ENCODE measurements at regions not wholly inside any gene's neighbourhood (a gene's known extent, or its start where the extent isn't known, plus 50 kb on each side); places are given as distances from the start of the nearest gene placed in this dataset.

DNA sequence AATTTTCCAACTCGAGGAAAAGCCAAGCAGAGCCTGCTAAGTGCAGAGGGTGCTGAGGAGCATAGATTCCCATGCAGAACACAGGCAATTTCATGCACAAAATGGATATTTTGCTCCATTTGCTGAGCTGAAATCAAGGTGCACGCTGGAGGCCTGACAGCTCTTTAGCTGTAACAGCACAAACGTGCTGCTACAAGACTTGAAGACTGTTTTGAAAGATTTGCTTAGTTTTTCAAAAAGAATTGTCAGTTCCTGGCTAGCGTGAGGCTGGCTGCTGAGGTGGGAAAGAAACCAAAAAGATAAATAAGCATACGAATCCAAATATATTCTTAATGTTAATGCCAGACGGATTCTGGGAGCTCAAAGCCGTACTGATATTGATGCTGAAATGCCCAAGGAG is 309.0 kb upstream of the MAF start:
- no peaks in the 10 kb centered on the region for H3K9me3 ChIP-seq (replicated peaks; ENCODE audit: control insufficient read depth, insufficient read depth, low read length)
- no peak overlapping the region for H3K4me2 ChIP-seq (ENCODE audit: insufficient read depth, low read length)
- dilution Hi-C loops (cut with MboI; ENCODE audit: extremely low pct_ligation_motif_present, low sequenced_read_pairs), result no loop called here
- no peaks in the 10 kb centered on the region for H3K27me3 ChIP-seq (ENCODE audit: control insufficient read depth in 2 of 2, insufficient read depth in 2 of 2, low read length in 2 of 2)
- H2AFZ ChIP-seq (ENCODE audit: low read depth, low read length), result no peak overlapping the region
- H3K27ac ChIP-seq (ENCODE audit: insufficient read depth, low read depth, low read length), result no peak overlapping the region
- no peaks in the 10 kb centered on the region for H3K4me1 ChIP-seq (ENCODE audit: control insufficient read depth, extremely low read depth, insufficient read depth, low read length)
- H3K9ac ChIP-seq (replicated peaks; ENCODE audit: extremely low read depth, insufficient read depth, low read length), result no peak overlapping the region
- H4K20me1 ChIP-seq (replicated peaks; ENCODE audit: control insufficient read depth, extremely low read depth, insufficient read depth, low read length), result no peaks in the 10 kb centered on the region
- TF ChIP-seq, protein P1, sequence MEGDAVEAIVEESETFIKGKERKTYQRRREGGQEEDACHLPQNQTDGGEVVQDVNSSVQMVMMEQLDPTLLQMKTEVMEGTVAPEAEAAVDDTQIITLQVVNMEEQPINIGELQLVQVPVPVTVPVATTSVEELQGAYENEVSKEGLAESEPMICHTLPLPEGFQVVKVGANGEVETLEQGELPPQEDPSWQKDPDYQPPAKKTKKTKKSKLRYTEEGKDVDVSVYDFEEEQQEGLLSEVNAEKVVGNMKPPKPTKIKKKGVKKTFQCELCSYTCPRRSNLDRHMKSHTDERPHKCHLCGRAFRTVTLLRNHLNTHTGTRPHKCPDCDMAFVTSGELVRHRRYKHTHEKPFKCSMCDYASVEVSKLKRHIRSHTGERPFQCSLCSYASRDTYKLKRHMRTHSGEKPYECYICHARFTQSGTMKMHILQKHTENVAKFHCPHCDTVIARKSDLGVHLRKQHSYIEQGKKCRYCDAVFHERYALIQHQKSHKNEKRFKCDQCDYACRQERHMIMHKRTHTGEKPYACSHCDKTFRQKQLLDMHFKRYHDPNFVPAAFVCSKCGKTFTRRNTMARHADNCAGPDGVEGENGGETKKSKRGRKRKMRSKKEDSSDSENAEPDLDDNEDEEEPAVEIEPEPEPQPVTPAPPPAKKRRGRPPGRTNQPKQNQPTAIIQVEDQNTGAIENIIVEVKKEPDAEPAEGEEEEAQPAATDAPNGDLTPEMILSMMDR (IDR thresholded peaks at IDR 0.05; ENCODE audit: extremely low read depth in 1 of 2, insufficient read depth in 1 of 2, low read depth in 1 of 2, low read length in 2 of 2), result no peak
- TF ChIP-seq MYC (IDR thresholded peaks at IDR 0.05; ENCODE audit: low read depth, low read length) (no peak), JUN (IDR thresholded peaks at IDR 0.05; ENCODE audit: borderline replicate concordance, insufficient read depth, insufficient read length, low read depth) (no peak), FOS (IDR thresholded peaks at IDR 0.05; ENCODE audit: borderline replicate concordance, insufficient read depth, low read length) (no peak), POLR2AphosphoS5 (IDR thresholded peaks at IDR 0.05; ENCODE audit: insufficient read depth, low read depth, low read length) (no peak), POLR2A (IDR thresholded peaks at IDR 0.05; ENCODE audit: low read depth, low read length) (no peak), EZH2 (IDR thresholded peaks at IDR 0.05; ENCODE audit: borderline replicate concordance, low read depth, low read length, severe bottlenecking) (no peak), GATA2 (IDR thresholded peaks at IDR 0.05; ENCODE audit: insufficient read depth, insufficient read length, low read depth, low read length) (no peak)
- TF ChIP-seq, protein P2, sequence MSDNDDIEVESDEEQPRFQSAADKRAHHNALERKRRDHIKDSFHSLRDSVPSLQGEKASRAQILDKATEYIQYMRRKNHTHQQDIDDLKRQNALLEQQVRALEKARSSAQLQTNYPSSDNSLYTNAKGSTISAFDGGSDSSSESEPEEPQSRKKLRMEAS (IDR thresholded peaks at IDR 0.05; ENCODE audit: insufficient read depth, insufficient read length), result no peak
- FAIRE-seq (no peak), DNase-seq (ENCODE audit: low read depth, low spot score) (no peak)
- H3K79me2 ChIP-seq (ENCODE audit: control insufficient read depth, insufficient read depth, low read length), result no peaks in the 10 kb centered on the region
- no TSS peak for BruUV-seq (replicated peaks)
- no peak overlapping the region for H3K4me3 ChIP-seq (replicated peaks in 1 of 3; ENCODE audit: insufficient read depth in 1 of 3, low read depth in 1 of 3, low read length in 3 of 3)
- no peaks in the 10 kb centered on the region for H3K36me3 ChIP-seq (ENCODE audit: control insufficient read depth in 2 of 2, extremely low read depth in 1 of 2, insufficient read depth in 2 of 2, low read length in 2 of 2)
- intact Hi-C loops (cut with micrococcal nuclease), result no loop called here
- POLR2A ChIA-PET, result no interaction called here
- CTCF ChIA-PET, result no interaction called here
- no peaks in the 10 kb centered on the region for H3K9me1 ChIP-seq (replicated peaks; ENCODE audit: control insufficient read depth, extremely low read depth, insufficient read depth, low read length)

Measured in endothelial cell of umbilical vein (primary cell).